COLO668 (cell line): ENCODE measurements at regions not wholly inside any gene's neighbourhood (a gene's known extent, or its start where the extent isn't known, plus 50 kb on each side); places are given as distances from the start of the nearest gene placed in this dataset.
"Not testable (repeated sequence)": the region's sequence is repeated elsewhere in the genome, so short reads cannot be mapped to it uniquely, and the experiment has no call there.

Experiments used
- DNase-seq: peaks from one replicate; lab custom pipeline; 2025; ENCODE audit not compliant: unreplicated experiment; lab: John Stamatoyannopoulos, UW

DNA sequence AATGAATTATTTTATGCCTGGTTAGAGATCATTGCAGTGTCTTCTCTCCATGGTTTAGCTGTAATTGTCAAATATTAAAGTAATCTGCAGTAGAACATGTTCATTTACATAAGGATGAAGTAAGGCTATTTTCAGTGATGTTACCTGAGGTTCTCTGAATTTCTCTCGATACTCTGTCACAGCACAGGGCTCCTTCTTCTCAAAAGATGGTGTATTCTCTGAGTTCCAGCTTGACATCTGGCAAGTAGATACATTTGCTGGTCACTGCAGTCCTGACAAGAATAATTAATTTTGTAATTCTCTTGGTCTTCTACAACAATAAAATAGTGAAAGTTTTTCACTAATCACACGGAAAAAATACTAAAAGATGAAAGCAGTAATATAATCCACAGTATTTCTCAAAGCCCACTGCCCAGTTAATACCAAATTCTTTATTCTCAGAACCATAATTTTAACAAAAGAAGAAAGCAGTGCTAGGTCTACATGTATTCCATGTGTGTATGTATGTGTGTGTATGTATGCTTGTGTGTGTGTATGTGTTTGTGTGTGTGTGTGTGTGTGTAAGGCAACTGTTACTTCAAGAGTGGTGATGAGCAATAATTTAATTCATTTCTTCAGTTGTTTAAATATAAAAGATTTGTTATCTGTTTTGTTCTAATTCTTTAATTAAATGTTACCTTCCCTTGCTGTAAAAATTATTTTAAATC, 1165.5 kb upstream of the SLC39A10 start:
- no peak for DNase-seq

DNA sequence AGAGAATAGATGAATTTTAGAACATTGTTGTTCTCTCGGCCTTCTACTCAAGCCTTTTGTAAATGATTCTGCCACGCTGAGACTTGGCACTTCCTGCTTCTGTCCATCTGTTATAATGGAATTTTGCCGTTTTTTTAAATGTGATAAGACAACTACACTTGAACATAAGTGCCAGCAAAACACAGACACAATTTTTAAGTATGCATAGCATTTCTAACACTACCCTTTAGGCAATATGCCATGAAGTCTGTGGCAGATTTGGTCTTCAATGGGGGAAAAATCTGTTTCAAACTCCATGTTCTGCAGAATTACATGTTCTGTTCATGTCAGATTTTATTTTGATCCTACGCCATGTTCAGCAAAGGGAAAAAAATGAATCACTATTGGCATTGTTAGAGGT, 1170.7 kb upstream of the SLC39A10 start:
- DNase-seq = no peak

DNA sequence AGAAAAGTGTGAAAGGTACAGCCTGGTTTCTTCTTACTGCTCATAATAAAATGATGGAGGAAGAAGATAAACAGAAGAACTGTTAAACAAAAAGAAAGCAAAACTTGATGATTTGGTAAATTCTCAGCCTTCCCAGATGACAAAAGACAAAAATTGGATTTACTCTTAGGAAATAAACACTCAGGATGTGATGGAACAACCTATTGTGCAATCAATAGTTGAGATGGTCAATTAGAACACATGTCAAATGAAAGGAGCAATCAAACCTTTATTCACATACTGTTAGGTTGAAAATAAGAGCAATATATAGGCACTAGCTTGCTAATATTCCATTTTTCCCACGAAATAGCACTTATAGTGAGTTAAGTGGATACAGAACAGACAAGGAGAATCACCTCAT, 1174.0 kb upstream of the SLC39A10 start:
- no peak for DNase-seq

DNA sequence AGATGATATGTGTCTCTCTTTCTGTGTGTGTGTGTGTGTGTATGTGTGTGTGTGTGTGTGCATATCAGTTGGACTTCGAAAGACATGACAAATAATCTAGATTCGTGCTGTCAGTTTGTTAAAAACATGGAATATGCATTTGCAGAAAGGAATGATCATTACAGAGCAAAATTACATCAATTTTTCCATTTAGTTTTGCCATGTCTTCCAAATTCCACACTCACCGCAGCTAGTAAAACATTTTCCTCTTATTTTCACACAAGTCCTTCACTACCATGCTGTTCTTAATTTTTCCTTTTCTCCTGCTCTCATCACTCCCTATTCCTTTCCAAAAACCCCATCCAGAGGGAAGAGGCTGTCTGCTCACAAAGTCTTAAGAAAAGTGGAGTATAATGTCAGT, 1191.4 kb upstream of the SLC39A10 start:
- DNase-seq = no peak

DNA sequence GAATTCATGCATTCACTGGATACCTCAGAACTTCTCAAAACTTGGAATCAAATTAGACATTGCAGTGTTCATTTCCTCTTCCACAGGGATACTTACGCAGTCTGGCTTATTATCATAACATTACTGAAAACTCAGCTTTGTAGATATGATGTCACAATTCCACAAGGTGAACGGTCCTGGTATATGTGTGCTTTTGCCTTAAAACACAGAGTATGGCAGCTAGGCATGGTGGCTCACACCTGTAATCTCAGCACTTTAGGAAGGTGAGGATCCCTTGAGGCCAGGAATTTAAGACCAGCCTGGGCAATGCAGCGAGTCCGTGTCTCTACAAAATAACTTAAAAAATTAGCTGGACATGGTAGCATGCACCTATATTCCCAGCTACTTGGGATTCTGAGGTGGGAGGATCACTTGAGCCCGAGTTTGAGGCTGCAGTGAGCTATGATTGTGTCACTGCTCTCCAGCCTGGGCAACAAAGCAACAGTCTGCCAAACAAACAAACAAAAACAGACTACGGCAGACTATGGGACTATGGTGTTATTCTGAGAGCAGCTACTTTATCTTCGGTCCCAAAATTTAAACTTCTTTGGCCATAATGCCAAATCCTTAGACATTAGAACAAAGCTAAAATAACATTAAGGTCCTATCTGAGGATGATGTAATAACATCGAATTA, 1191.9 kb upstream of the SLC39A10 start:
- no peak for DNase-seq

GRCh38 chr2:194462883-194463282, 1194.1 kb upstream of the SLC39A10 start:
- not testable (repeated sequence) for DNase-seq

GRCh38 chr2:194455358-194455757, 1201.7 kb upstream of the SLC39A10 start:
- DNase-seq = no peak

- DNase-seq = no peak
Measured at GRCh38 chr2:194452504-194452903, 1204.5 kb upstream of the SLC39A10 start.

DNA sequence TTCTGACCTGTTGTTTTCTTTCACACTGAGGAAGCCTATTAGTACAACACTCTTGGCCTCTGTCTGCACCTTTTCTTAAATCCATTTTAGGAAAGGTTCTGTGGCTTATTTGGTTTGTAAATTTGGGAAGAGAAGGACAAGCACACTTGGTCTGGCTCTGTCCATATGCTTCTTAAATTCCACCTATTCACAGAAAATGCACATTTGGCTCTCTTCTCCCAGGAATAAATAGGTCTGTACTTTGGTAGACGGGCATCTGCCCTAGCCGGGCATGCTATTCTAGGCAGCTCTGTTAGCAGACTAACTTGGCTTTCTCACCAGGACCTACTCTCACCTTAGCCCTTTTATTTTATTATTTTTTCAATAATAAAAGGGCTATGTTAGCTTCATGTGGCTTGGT, 1211.8 kb upstream of the SLC39A10 start:
- no peak for DNase-seq

GRCh38 chr2:194443926-194444325, 1213.1 kb upstream of the SLC39A10 start:
- DNase-seq = no peak

- no peak for DNase-seq
Measured at GRCh38 chr2:194424683-194425209, 1232.3 kb upstream of the SLC39A10 start.

DNA sequence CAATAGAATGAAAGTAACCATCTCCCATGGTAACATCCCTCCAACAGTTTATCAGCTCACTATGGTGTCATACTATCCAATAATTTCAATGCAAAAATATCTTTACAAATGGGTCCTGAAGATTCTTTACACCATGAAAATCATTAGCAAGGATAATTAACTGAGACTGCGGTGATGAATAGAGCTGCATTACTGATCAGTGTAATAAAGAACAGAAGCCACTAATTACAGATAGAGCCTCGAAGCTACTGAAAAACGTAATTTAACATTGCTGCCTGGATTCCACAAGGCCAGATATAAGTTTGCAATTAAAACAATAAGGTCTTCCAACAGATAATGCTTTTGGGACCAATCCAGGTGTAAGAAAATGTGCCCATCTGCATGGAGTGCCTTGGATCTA, 1245.8 kb upstream of the SLC39A10 start:
- DNase-seq = no peak

DNA sequence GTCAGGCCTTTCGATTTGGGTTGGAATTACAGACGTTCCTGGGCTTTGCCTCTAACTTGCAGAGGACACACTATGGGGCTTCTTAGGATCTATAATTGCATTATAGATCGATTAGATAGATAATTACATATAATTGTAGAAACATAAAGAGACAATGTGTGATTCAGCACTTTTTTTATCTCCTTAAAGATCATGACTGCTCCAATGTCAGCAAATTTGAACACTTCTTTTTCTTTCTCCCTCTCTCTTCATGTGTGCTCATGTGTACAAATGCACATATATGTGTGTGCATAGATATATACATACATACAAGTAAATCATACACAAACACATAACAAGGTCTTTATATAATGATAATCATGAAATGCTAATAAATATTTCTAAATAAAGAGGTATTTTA, 1261.2 kb upstream of the SLC39A10 start:
- DNase-seq = no peak

GRCh38 chr2:194385376-194385775, 1271.7 kb upstream of the SLC39A10 start:
- no peak for DNase-seq

DNA sequence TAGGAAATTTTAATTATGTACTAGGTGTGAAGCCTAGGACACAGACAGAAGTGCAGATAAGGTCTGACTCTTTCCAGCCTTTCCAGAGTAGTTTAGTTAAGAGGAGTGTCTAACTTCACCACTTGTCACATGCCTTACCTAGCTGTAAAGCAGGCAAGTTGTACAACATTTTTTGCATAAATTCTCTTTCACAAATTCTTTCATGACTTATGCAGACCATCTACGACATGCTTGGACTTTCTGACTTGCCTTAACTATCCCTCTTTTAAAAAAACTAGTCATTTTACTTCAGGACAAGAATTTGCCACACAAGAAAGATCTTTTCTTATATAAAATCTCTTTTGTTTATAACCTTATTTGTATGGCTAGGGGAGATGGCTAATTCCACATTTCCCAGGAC, 1273.6 kb upstream of the SLC39A10 start:
- no peak for DNase-seq

GRCh38 chr2:194382221-194382620, 1274.8 kb upstream of the SLC39A10 start:
- DNase-seq = no peak

GRCh38 chr2:194380011-194380410, 1277.0 kb upstream of the SLC39A10 start:
- DNase-seq = no peak

DNA sequence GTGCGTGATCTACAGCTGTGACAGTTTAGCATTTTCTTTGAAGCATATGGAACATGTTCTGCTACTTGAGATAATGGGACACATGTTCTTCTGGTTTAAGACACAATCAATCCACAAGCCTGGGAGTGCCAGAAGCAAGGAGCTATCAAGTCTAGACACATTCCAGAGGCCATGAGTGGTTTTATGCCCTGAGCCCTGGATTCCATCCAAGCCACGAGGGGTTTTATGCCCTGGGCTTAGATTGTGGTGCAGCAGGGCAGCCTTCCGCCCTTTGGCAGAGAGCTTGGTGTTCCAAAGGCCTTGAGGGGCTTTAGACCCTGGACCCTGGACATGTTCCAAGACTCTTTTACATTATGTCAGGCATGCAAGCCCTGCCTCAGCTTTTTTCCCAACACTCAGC, 1289.6 kb upstream of the SLC39A10 start:
- DNase-seq = not testable (repeated sequence)

- DNase-seq = no peak
Measured at GRCh38 chr2:194363878-194364277, 1293.1 kb upstream of the SLC39A10 start.

DNA sequence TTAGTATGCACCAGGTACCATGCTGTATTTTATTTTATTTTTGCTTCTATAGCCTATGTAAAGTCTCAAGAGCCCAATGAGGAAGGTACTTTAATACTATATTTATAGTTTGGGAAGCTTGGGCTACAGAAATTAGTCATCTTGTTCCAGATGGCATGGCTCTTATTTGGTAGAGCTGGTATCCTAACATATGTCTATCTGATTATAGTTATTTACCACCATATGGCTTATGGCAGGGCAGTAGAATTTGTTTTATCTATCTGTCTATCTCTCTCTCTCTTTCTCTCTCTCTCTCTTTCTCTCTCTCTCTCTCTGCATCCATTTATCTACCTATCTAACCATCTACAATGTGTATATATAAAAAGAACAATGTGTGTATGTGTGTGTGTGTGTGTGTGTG, 1293.7 kb upstream of the SLC39A10 start:
- no peak for DNase-seq

DNA sequence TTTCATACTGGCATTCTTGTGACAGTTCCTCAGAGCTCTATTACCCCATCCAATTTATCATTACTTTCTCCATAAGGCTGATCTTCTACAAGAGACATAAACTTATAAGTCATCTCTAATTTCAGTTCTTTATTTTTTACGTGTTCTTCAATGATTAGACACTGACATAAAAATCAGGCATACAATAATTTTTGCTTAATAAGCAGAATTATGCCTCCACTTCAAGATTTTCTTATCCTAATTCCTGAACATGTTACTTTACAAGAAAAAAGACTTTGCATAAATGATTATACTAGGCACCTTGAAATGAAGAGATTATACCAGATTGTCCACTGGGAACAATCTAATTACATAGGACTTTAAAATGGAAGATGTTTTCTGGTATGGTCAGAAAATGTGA, 1304.5 kb upstream of the SLC39A10 start:
- no peak for DNase-seq

DNA sequence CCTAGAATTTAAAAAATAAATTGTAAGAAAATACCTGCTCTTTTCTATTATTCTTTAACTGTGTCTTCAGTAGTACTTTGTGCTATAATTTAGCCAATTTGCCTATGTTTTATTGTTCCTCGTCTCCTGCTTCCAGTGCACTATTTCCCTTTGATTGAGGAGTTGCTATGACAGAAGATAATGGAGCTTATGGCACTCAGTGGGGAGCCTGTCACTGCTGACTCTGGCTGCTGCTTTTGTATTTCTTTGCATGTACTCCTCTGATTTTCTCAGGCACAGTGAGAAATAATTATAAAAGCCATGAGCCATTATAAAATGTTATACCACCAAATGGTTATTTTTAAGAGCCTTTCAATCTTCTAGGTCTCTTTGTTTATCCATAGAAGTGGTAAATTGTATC, 1310.8 kb upstream of the SLC39A10 start:
- DNase-seq = no peak

- no peak for DNase-seq
Measured at GRCh38 chr2:194345347-194345746, 1311.7 kb upstream of the SLC39A10 start.
